Right ventricle myocardium inferior (tissue), 1 donor: ENCODE measurements at regions not wholly inside any gene's neighbourhood (a gene's known extent, or its start where the extent isn't known, plus 50 kb on each side); places are given as distances from the start of the nearest gene placed in this dataset.

ENCODE experiments used
- ATAC-seq: fragments of 200-7000 bp; cut with Tn5 transposase; one replicate; pipeline ENCODE4 v1.9.1; 2020; ENCODE audit warnings: mild to moderate bottlenecking, moderate library complexity
- DNase-seq: peaks from one replicate; pipeline ENCODE4 v3.0.0; 2021; ENCODE audit errors: missing footprints
- intact Hi-C: fragments of 100-400 bp; cut with DNase I; formaldehyde crosslinking; loops from one replicate; pipeline ENCODE4 v1.11.0; 2022
- donor health status: DM: no; HTN: yes; CAD: no; lungs with severe emphysema.

DNA sequence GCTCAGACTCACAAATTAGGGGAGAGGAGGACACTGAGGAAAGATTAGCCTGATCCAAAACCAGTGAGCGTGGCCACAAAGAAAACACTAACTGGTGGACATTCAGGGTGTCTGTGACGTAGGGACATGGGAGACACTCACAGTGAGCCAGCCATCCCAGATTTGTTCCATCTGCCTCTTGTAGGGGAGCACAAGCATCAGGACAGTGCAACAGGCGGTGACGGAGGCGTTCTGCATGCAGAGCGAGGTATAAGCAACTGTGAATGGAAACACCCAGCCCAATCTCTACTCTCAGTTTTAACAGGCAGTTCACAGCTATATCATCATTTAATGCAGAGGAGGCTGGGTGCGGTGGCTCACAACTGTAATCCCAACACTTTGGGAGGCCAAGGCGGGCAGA is 52.8 kb upstream of the TOMM7 start:
- intact Hi-C loops = no loop called here
- DNase-seq (no peak), ATAC-seq (no peak)

DNA sequence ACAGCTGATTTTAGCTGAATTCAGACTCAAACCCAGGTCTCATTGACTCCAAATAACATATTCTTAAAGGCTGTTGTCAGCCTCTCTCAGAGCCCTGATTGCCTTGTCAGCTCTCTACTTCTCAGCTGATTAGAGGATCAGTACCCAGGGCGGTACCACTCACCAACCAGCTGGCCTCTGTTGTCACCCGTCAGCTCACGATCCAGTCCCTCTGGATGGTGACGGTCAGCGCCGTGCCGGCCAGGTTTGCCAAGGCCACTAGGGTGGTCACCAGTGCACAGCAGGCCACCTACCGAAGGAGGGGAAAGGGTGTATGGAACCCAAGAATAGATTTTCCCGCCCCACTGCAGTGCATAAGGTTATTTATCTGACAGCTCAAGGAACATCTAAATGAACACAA is 52.3 kb upstream of the TOMM7 start:
- DNase-seq = no peak
- no peak for ATAC-seq
- intact Hi-C loops = no loop called here
